DOHH2 (cell line): ENCODE measurements at regions not wholly inside any gene's neighbourhood (a gene's known extent, or its start where the extent isn't known, plus 50 kb on each side); places are given as distances from the start of the nearest gene placed in this dataset.

Experiments used
- EZH2phosphoT487 ChIP-seq: fragments of 200-600 bp; sonication (generic); IDR thresholded peaks from 2 replicates; pipeline ENCODE4 v1.6.1; 2017; ENCODE audit warnings: borderline replicate concordance, mild to moderate bottlenecking, antibody characterized with exemption, low read length, moderate library complexity, mixed read lengths
- TF ChIP-seq, protein P1 (sequence below): fragments of 200-600 bp; sonication (generic); IDR thresholded peaks from one replicate; pipeline ENCODE4 v1.5.1; 2014; ENCODE audit warnings: antibody characterized with exemption, mild to moderate bottlenecking, low read depth, low read length; ENCODE audit not compliant: poor library complexity, severe bottlenecking

DNA sequence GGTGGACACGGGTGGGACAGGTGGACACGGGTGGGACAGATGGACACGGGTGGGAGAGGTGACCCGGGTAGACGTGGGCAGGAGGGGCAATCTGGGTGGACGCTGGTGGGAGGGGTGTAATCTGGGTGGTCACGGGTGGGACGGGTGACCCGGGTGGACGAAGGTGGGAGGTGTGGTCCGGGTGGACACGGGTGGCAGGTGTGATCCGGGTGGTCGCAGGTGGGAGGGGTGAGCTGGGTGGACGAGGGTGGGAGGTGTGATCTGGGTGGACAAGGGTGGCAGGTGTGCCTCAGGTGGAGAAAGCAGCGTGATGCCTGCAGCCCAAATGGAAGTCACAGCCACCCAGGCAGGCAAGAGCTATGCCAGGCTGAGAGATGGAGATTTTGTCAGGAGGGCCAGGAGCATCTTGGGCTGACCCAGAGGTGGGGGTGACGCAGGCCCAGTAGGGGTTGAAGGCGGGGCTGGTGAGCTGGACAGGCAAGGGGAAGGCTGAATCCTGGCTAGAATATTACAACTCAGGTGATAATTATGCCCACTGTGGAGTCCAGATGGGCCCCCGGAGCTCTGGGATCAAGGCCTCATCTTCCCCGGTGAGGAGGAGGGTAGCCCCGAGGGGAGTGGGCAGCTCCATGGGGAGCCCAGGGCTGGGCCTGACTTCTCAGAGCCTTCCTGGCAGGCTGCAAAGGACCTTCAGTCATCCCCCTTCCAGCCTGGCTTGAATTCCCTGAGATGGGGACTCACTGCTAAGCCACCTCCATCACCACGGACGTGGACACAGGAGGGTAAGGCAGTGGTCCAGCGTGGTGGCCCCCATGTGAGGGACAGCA, 100.0 kb downstream of the ADRA2C start:
- TF ChIP-seq, protein P1, sequence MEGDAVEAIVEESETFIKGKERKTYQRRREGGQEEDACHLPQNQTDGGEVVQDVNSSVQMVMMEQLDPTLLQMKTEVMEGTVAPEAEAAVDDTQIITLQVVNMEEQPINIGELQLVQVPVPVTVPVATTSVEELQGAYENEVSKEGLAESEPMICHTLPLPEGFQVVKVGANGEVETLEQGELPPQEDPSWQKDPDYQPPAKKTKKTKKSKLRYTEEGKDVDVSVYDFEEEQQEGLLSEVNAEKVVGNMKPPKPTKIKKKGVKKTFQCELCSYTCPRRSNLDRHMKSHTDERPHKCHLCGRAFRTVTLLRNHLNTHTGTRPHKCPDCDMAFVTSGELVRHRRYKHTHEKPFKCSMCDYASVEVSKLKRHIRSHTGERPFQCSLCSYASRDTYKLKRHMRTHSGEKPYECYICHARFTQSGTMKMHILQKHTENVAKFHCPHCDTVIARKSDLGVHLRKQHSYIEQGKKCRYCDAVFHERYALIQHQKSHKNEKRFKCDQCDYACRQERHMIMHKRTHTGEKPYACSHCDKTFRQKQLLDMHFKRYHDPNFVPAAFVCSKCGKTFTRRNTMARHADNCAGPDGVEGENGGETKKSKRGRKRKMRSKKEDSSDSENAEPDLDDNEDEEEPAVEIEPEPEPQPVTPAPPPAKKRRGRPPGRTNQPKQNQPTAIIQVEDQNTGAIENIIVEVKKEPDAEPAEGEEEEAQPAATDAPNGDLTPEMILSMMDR: no peak
- no peak for TF ChIP-seq EZH2phosphoT487
